Uterus (tissue), 3 donors: ENCODE measurements at regions not wholly inside any gene's neighbourhood (a gene's known extent, or its start where the extent isn't known, plus 50 kb on each side); places are given as distances from the start of the nearest gene placed in this dataset.

Source experiments
- DNase-seq, 2 donors: peaks; one replicate each; pipeline ENCODE4 v3.0.0-alpha.2; 2019 to 2020
- H3K27ac ChIP-seq, 2 donors: fragments of 200-600 bp; sonication (generic); 1 replicate in 1 of 2; 2 replicates in 1 of 2; pipeline ENCODE4 v1.5.1; 2016 to 2018
- H3K27me3 ChIP-seq, 2 donors: fragments of 200-600 bp; sonication (generic); one replicate each; pipeline ENCODE4 v1.5.1; 2018 to 2019; ENCODE audit warnings: control low read depth in 1 of 2
- H3K36me3 ChIP-seq, 2 donors: fragments of 200-600 bp; sonication (generic); one replicate each; pipeline ENCODE4 v1.5.1; 2019; ENCODE audit warnings: control low read depth in 1 of 2
- H3K4me1 ChIP-seq, 2 donors: fragments of 200-600 bp; sonication (generic); one replicate each; pipeline ENCODE4 v1.5.1; 2018 to 2019; ENCODE audit warnings: control low read depth in 1 of 2
- H3K4me3 ChIP-seq, 2 donors: fragments of 200-600 bp; sonication (generic); 1 replicate in 1 of 2; 2 replicates in 1 of 2; pipeline ENCODE4 v1.5.1; 2018 to 2019; ENCODE audit warnings: mild to moderate bottlenecking in 1 of 2
- H3K9me3 ChIP-seq, 2 donors: fragments of 200-600 bp; sonication (generic); one replicate each; pipeline ENCODE4 v1.5.1; 2019; ENCODE audit warnings: control low read depth in 1 of 2
- POLR2A ChIP-seq, 2 donors: fragments of 450-650 bp; IDR thresholded peaks; one replicate each; pipeline ENCODE4 v1.6.1; 2016; ENCODE audit warnings: antibody characterized with exemption in 2 of 2, mild to moderate bottlenecking in 1 of 2, moderate library complexity in 1 of 2
- intact Hi-C: fragments of 100-400 bp; cut with DNase I; formaldehyde crosslinking; loops from one replicate; pipeline ENCODE4 v1.15.1; 2023; ENCODE audit warnings: low total_unique reads
- TF ChIP-seq, protein P1 (sequence below), 4 experiments: fragments of 200-600 bp in 2 of 4; fragments of 450-650 bp in 2 of 4; sonication (generic) in 2 of 4; IDR thresholded peaks; one replicate each; pipeline ENCODE4 v1.5.1; 2016 to 2019; ENCODE audit warnings: antibody characterized with exemption in 4 of 4, mild to moderate bottlenecking in 2 of 4, moderate library complexity in 1 of 4
- donor health status: DM: yes; HTN: yes; CAD: no.

- TF ChIP-seq, protein P1, sequence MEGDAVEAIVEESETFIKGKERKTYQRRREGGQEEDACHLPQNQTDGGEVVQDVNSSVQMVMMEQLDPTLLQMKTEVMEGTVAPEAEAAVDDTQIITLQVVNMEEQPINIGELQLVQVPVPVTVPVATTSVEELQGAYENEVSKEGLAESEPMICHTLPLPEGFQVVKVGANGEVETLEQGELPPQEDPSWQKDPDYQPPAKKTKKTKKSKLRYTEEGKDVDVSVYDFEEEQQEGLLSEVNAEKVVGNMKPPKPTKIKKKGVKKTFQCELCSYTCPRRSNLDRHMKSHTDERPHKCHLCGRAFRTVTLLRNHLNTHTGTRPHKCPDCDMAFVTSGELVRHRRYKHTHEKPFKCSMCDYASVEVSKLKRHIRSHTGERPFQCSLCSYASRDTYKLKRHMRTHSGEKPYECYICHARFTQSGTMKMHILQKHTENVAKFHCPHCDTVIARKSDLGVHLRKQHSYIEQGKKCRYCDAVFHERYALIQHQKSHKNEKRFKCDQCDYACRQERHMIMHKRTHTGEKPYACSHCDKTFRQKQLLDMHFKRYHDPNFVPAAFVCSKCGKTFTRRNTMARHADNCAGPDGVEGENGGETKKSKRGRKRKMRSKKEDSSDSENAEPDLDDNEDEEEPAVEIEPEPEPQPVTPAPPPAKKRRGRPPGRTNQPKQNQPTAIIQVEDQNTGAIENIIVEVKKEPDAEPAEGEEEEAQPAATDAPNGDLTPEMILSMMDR (IDR thresholded peaks at IDR 0.05) = no peak
- no peak for TF ChIP-seq POLR2A (IDR thresholded peaks at IDR 0.05)
- Histone ChIP-seq H3K27me3 (no peaks in the 10 kb centered on the region), H3K36me3 (no peaks in the 10 kb centered on the region), H3K27ac (no peak overlapping the region), H3K4me3 (no peak overlapping the region), H3K4me1 (no peaks in the 10 kb centered on the region), H3K9me3 (no peaks in the 10 kb centered on the region)
- no peak for DNase-seq
- intact Hi-C loops = no loop called here
Measured at GRCh38 chr6:4592026-4592425, 184.2 kb upstream of the CDYL start.

- no peak for DNase-seq
- TF ChIP-seq, protein P1 (IDR thresholded peaks at IDR 0.05) = no peak
- TF ChIP-seq POLR2A (IDR thresholded peaks at IDR 0.05) = no peak
- Histone ChIP-seq H3K27me3 (no peaks in the 10 kb centered on the region), H3K27ac (no peak overlapping the region), H3K9me3 (no peaks in the 10 kb centered on the region), H3K4me1 (no peaks in the 10 kb centered on the region), H3K4me3 (no peak overlapping the region), H3K36me3 (no peaks in the 10 kb centered on the region)
- intact Hi-C loops = no loop called here
Measured at GRCh38 chr6:4591218-4591617, 185.0 kb upstream of the CDYL start.

DNA sequence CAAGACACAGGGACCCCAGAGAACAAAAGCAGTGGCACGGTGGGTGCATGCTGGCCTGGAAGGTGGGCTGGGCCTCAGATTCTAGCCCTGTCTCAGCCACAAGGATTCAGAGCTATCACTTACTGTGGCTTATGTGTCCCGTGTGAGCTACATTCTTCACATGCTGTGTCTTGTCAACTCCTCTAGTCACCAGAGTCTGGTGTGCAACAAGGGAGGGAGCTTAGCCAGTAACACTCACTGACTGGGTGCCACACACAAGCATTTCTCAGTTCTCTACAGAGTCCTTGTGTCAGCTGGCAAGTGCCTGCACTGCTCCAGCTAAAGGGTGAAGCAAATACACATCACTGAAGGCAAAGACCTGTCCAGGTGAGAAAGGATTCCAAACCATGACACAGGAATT is 186.9 kb upstream of the CDYL start:
- no peaks in the 10 kb centered on the region for H3K9me3 ChIP-seq
- intact Hi-C loops = no loop called here
- H3K36me3 ChIP-seq = no peaks in the 10 kb centered on the region
- no peak overlapping the region for H3K27ac ChIP-seq
- no peak for TF ChIP-seq POLR2A (IDR thresholded peaks at IDR 0.05)
- TF ChIP-seq, protein P1 (IDR thresholded peaks at IDR 0.05) = no peak
- no peak overlapping the region for H3K4me3 ChIP-seq
- H3K4me1 ChIP-seq = no peaks in the 10 kb centered on the region
- DNase-seq = no peak
- H3K27me3 ChIP-seq = no peaks in the 10 kb centered on the region

GRCh38 chr6:4588581-4588980 is 187.6 kb upstream of the CDYL start:
- H3K27me3 ChIP-seq = no peaks in the 10 kb centered on the region
- intact Hi-C loops = no loop called here
- H3K27ac ChIP-seq = no peak overlapping the region
- H3K9me3 ChIP-seq = no peaks in the 10 kb centered on the region
- H3K4me3 ChIP-seq = no peak overlapping the region
- no peak for DNase-seq
- no peaks in the 10 kb centered on the region for H3K4me1 ChIP-seq
- no peaks in the 10 kb centered on the region for H3K36me3 ChIP-seq
- TF ChIP-seq, protein P1 (IDR thresholded peaks at IDR 0.05) = no peak
- no peak for TF ChIP-seq POLR2A (IDR thresholded peaks at IDR 0.05)

GRCh38 chr6:4588163-4588562 is 188.0 kb upstream of the CDYL start:
- no peaks in the 10 kb centered on the region for H3K36me3 ChIP-seq
- no peak for DNase-seq
- H3K9me3 ChIP-seq = no peaks in the 10 kb centered on the region
- intact Hi-C loops = no loop called here
- no peaks in the 10 kb centered on the region for H3K4me1 ChIP-seq
- no peak overlapping the region for H3K4me3 ChIP-seq
- no peak overlapping the region for H3K27ac ChIP-seq
- no peaks in the 10 kb centered on the region for H3K27me3 ChIP-seq
- TF ChIP-seq POLR2A (IDR thresholded peaks at IDR 0.05) = no peak
- TF ChIP-seq, protein P1 (IDR thresholded peaks at IDR 0.05) = no peak
